ENCODE measurements at regions not wholly inside any gene's neighbourhood (a gene's known extent, or its start where the extent isn't known, plus 50 kb on each side); places are given as distances from the start of the nearest gene placed in this dataset.
"Not testable (repeated sequence)": the region's sequence is repeated elsewhere in the genome, so short reads cannot be mapped to it uniquely, and the experiment has no call there.

GRCh38 chr7:145919712-145920111 is 196.9 kb upstream of the CNTNAP2 start:
- no peak for DNase-seq (ENCODE audit: low read depth in 3 of 3)

- no peak for DNase-seq (ENCODE audit: low read depth in 3 of 3)
These were observed 199.8 kb upstream of the CNTNAP2 start for GRCh38 chr7:145916776-145917175.

GRCh38 chr7:145915679-145916078 is 200.9 kb upstream of the CNTNAP2 start:
- DNase-seq (ENCODE audit: low read depth in 3 of 3), result no peak

- no peak for DNase-seq (ENCODE audit: low read depth in 3 of 3)
These were observed 206.5 kb upstream of the CNTNAP2 start for GRCh38 chr7:145909991-145910513.

- DNase-seq (ENCODE audit: low read depth in 3 of 3), result no peak
These were observed 212.9 kb upstream of the CNTNAP2 start for GRCh38 chr7:145903658-145904057.

GRCh38 chr7:145902123-145902522 is 214.5 kb upstream of the CNTNAP2 start:
- DNase-seq (ENCODE audit: low read depth in 3 of 3), result no peak

- no peak for DNase-seq (ENCODE audit: low read depth in 3 of 3)
These were observed 216.7 kb upstream of the CNTNAP2 start for GRCh38 chr7:145899938-145900337.

GRCh38 chr7:145893925-145894535 is 222.6 kb upstream of the CNTNAP2 start:
- DNase-seq (ENCODE audit: low read depth in 3 of 3), result no peak

GRCh38 chr7:145884716-145885514 is 231.7 kb upstream of the CNTNAP2 start:
- DNase-seq (ENCODE audit: low read depth in 3 of 3), result no peak

GRCh38 chr7:145876376-145876775 is 240.2 kb upstream of the CNTNAP2 start:
- no peak for DNase-seq (ENCODE audit: low read depth in 3 of 3)

GRCh38 chr7:145875267-145875666 is 241.3 kb upstream of the CNTNAP2 start:
- no peak for DNase-seq (ENCODE audit: low read depth in 3 of 3)

- no peak for DNase-seq (ENCODE audit: low read depth in 3 of 3)
These were observed 247.7 kb upstream of the CNTNAP2 start for GRCh38 chr7:145868935-145869334.

GRCh38 chr7:145862212-145862611 is 254.4 kb upstream of the CNTNAP2 start:
- no peak for DNase-seq (ENCODE audit: low read depth in 3 of 3)

GRCh38 chr7:145860809-145861208 is 255.8 kb upstream of the CNTNAP2 start:
- DNase-seq (ENCODE audit: low read depth in 3 of 3), result no peak

GRCh38 chr7:145850636-145851035 is 266.0 kb upstream of the CNTNAP2 start:
- DNase-seq (ENCODE audit: low read depth in 3 of 3), result no peak

- no peak for DNase-seq (ENCODE audit: low read depth in 3 of 3)
These were observed 267.9 kb upstream of the CNTNAP2 start for GRCh38 chr7:145848691-145849090.

- DNase-seq (ENCODE audit: low read depth in 3 of 3), result no peak
These were observed 271.3 kb upstream of the CNTNAP2 start for GRCh38 chr7:145845345-145845744.

GRCh38 chr7:145839814-145840213 is 276.8 kb upstream of the CNTNAP2 start:
- DNase-seq (ENCODE audit: low read depth in 3 of 3), result no peak

- no peak for DNase-seq (ENCODE audit: low read depth in 3 of 3)
These were observed 284.9 kb upstream of the CNTNAP2 start for GRCh38 chr7:145831616-145832206.

GRCh38 chr7:145817687-145818086 is 298.9 kb upstream of the CNTNAP2 start:
- no peak for DNase-seq (ENCODE audit: low read depth in 3 of 3)

GRCh38 chr7:145812218-145812617 is 304.4 kb upstream of the CNTNAP2 start:
- no peak for DNase-seq (ENCODE audit: low read depth in 3 of 3)

- not testable (repeated sequence) for DNase-seq (ENCODE audit: low read depth in 3 of 3)
These were observed 311.1 kb upstream of the CNTNAP2 start for GRCh38 chr7:145805496-145805895.

- no peak for DNase-seq (ENCODE audit: low read depth in 3 of 3)
These were observed 319.1 kb upstream of the CNTNAP2 start for GRCh38 chr7:145797507-145797906.

Data from stimulated activated CD4-positive, alpha-beta T cell treated with anti-CD3 and anti-CD28 coated beads, TNF-alpha, amount 100 ng/mL, for 4 hours (primary cell).